Endothelial cell of umbilical vein (primary cell): ENCODE measurements at regions not wholly inside any gene's neighbourhood (a gene's known extent, or its start where the extent isn't known, plus 50 kb on each side); places are given as distances from the start of the nearest gene placed in this dataset.

Source experiments
- BruUV-seq: library from RNA; stranded (reverse); fragments of 400-500 nt; replicated peaks from 2 replicates; lab custom pipeline; 2021; lab: Mats Ljungman, UMichigan
- CTCF ChIA-PET: fragments of 300-600, 350-600 bp; sonication (Branson Sonifier 250); formaldehyde crosslinking; loops from one replicate; lab custom pipeline; 2021; ENCODE audit warnings: antibody characterized with exemption, inconsistent platforms; lab: Charles Lee
- POLR2A ChIA-PET: fragments of 300-600, 350-600 bp; sonication (Branson Sonifier 250); formaldehyde crosslinking; loops from one replicate; lab custom pipeline; 2021; ENCODE audit warnings: antibody characterized with exemption, inconsistent platforms; lab: Charles Lee
- DNase-seq: peaks from one replicate; pipeline ENCODE4 v3.0.0-alpha.2; 2011; ENCODE audit warnings: low read depth, low spot score
- FAIRE-seq: peaks from 2 replicates; lab custom pipeline; 2011; peaks lifted over from hg19 to GRCh38; lab: Jason Lieb, UNC
- H2AFZ ChIP-seq: 2 replicates; pipeline ENCODE4 v1.6.0; 2012; ENCODE audit warnings: low read depth, low read length, control low read depth, inconsistent platforms
- H3K27ac ChIP-seq: 2 replicates; pipeline ENCODE4 v1.5.1; 2011; ENCODE audit warnings: low read depth, mild to moderate bottlenecking, control low read depth, low read length, moderate library complexity; ENCODE audit not compliant: insufficient read depth
- H3K27me3 ChIP-seq, 2 experiments: 2 replicates each; pipeline versions ENCODE4 v1.6.0 to v1.6.1; 2011; ENCODE audit warnings: low read length in 2 of 2, mixed read lengths in 1 of 2; ENCODE audit not compliant: control insufficient read depth in 2 of 2, insufficient read depth in 2 of 2
- H3K36me3 ChIP-seq, 2 experiments: 2 replicates in 1 of 2; 3 replicates in 1 of 2; pipeline ENCODE4 v1.5.1; 2011; ENCODE audit warnings: low read length in 2 of 2, mild to moderate bottlenecking in 1 of 2, moderate library complexity in 1 of 2; ENCODE audit not compliant: control insufficient read depth in 2 of 2, insufficient read depth in 2 of 2; ENCODE audit errors: extremely low read depth in 1 of 2
- H3K4me1 ChIP-seq: 3 replicates; pipeline ENCODE4 v1.5.1; 2011; ENCODE audit warnings: mild to moderate bottlenecking, low read length; ENCODE audit not compliant: control insufficient read depth, insufficient read depth; ENCODE audit errors: extremely low read depth
- H3K4me2 ChIP-seq: 2 replicates; pipeline ENCODE4 v1.6.1; 2011; ENCODE audit warnings: low read length, control low read depth, mixed read lengths; ENCODE audit not compliant: insufficient read depth
- H3K4me3 ChIP-seq, 3 experiments: fragments of 200-600 bp in 1 of 3; sonication (generic), shearing (Covaris generic) in 1 of 3; replicated peaks in 1 of 3; 2 replicates each; pipeline ENCODE4 v1.5.1; 2011 to 2016; ENCODE audit warnings: control low read depth in 3 of 3, low read length in 3 of 3, mild to moderate bottlenecking in 2 of 3, inconsistent platforms in 1 of 3, low read depth in 1 of 3, moderate library complexity in 1 of 3; ENCODE audit not compliant: insufficient read depth in 1 of 3
- H3K79me2 ChIP-seq: 2 replicates; pipeline ENCODE4 v1.6.0; 2012; ENCODE audit warnings: low read length, inconsistent platforms; ENCODE audit not compliant: control insufficient read depth, insufficient read depth
- H3K9ac ChIP-seq: replicated peaks from 2 replicates; pipeline ENCODE3; 2011; ENCODE audit warnings: low read length, control low read depth; ENCODE audit not compliant: insufficient read depth; ENCODE audit errors: extremely low read depth
- H3K9me1 ChIP-seq: replicated peaks from 3 replicates; pipeline ENCODE4 v1.6.0; 2011; ENCODE audit warnings: mild to moderate bottlenecking, low read length; ENCODE audit not compliant: control insufficient read depth, insufficient read depth; ENCODE audit errors: extremely low read depth
- H3K9me3 ChIP-seq: replicated peaks from 2 replicates; pipeline ENCODE4 v1.5.1; 2012; ENCODE audit warnings: low read length, inconsistent platforms; ENCODE audit not compliant: control insufficient read depth, insufficient read depth
- H4K20me1 ChIP-seq: replicated peaks from 2 replicates; pipeline ENCODE3; 2011; ENCODE audit warnings: mild to moderate bottlenecking, low read length; ENCODE audit not compliant: control insufficient read depth, insufficient read depth; ENCODE audit errors: extremely low read depth
- CTCF ChIP-seq, 2 donors: IDR thresholded peaks; 1 replicate in 1 of 2; 2 replicates in 1 of 2; pipeline ENCODE4 v1.5.1; 2011; ENCODE audit warnings: low read length in 2 of 2, mild to moderate bottlenecking in 2 of 2, moderate library complexity in 2 of 2, control low read depth in 1 of 2, inconsistent platforms in 1 of 2, low read depth in 1 of 2; ENCODE audit not compliant: insufficient read depth in 1 of 2; ENCODE audit errors: extremely low read depth in 1 of 2
- EZH2 ChIP-seq: IDR thresholded peaks from 2 replicates; pipeline ENCODE4 v1.6.1; 2012; ENCODE audit warnings: borderline replicate concordance, low read depth, mild to moderate bottlenecking, moderate library complexity, low read length, inconsistent platforms; ENCODE audit not compliant: severe bottlenecking
- FOS ChIP-seq: IDR thresholded peaks from 2 replicates; pipeline ENCODE4 v1.6.1; 2011; ENCODE audit warnings: mild to moderate bottlenecking, low read length, moderate library complexity, borderline replicate concordance; ENCODE audit not compliant: insufficient read depth
- GATA2 ChIP-seq: IDR thresholded peaks from 2 replicates; pipeline ENCODE4 v1.7.0; 2011; ENCODE audit warnings: low read depth, mild to moderate bottlenecking, moderate library complexity, mixed read lengths, low read length; ENCODE audit not compliant: insufficient read length, insufficient read depth
- JUN ChIP-seq: IDR thresholded peaks from 2 replicates; pipeline ENCODE4 v1.6.1; 2011; ENCODE audit warnings: borderline replicate concordance, low read depth; ENCODE audit not compliant: insufficient read length, insufficient read depth
- MAX ChIP-seq: IDR thresholded peaks from 2 replicates; pipeline ENCODE4 v1.6.1; 2011; ENCODE audit not compliant: insufficient read depth, insufficient read length
- MYC ChIP-seq: IDR thresholded peaks from one replicate; pipeline ENCODE4 v1.6.1; 2011; ENCODE audit warnings: mild to moderate bottlenecking, low read depth, low read length
- POLR2A ChIP-seq: IDR thresholded peaks from 2 replicates; pipeline ENCODE4 v1.6.1; 2012; ENCODE audit warnings: low read depth, mild to moderate bottlenecking, control low read depth, low read length
- POLR2AphosphoS5 ChIP-seq: IDR thresholded peaks from 2 replicates; pipeline ENCODE4 v1.6.1; 2012; ENCODE audit warnings: low read depth, mild to moderate bottlenecking, control low read depth, low read length, moderate library complexity; ENCODE audit not compliant: insufficient read depth
- dilution Hi-C: fragments of 300-500 bp; cut with MboI; formaldehyde crosslinking; loops from one replicate; pipeline ENCODE4 v1.15.0; 2019; ENCODE audit warnings: low sequenced_read_pairs; ENCODE audit not compliant: extremely low pct_ligation_motif_present
- intact Hi-C: fragments of 100-400 bp; cut with micrococcal nuclease; formaldehyde crosslinking; loops from one replicate; pipeline ENCODE4 v1.10.0; 2022

- CTCF ChIA-PET: interaction anchor here (0.9 to 1.6 kb wide), 2 partner anchors 18 to 19 kb away, joined by 3 to 4 read pairs; no protein-coding TSS in a partner anchor
- H3K27me3 ChIP-seq: peaks cover 0 to 7% of the 10 kb centered on the region in 2 experiments
- intact Hi-C loops: no loop called here
Measured at GRCh38 chr15:62946940-62947339, 95.6 kb upstream of the TPM1 start.

More at GRCh38 chr15:62946940-62947339, 95.6 kb upstream of the TPM1 start:
- H3K9ac ChIP-seq: no peak overlapping the region
- no peak for TF ChIP-seq MAX
- TF ChIP-seq EZH2: no peak
- no peak for TF ChIP-seq MYC
- no peak for TF ChIP-seq GATA2
- TF ChIP-seq POLR2A: no peak
- TF ChIP-seq CTCF (IDR thresholded peaks at IDR 0.05; ENCODE audit: extremely low read depth in 1 of 2, insufficient read depth in 1 of 2, low read depth in 1 of 2, low read length in 2 of 2): no peak
- no peak for TF ChIP-seq JUN
- TF ChIP-seq POLR2AphosphoS5: no peak
- TF ChIP-seq FOS: no peak
- no peak overlapping the region for H3K4me2 ChIP-seq
- H3K79me2 ChIP-seq: no peaks in the 10 kb centered on the region
- no peak overlapping the region for H3K4me3 ChIP-seq
- H3K4me1 ChIP-seq: no peaks in the 10 kb centered on the region
- H4K20me1 ChIP-seq: no peaks in the 10 kb centered on the region
- no peak overlapping the region for H2AFZ ChIP-seq
- dilution Hi-C loops: no loop called here
- H3K9me3 ChIP-seq: no peaks in the 10 kb centered on the region
- no peaks in the 10 kb centered on the region for H3K36me3 ChIP-seq
- POLR2A ChIA-PET: no interaction called here
- BruUV-seq: no TSS peak
- no peaks in the 10 kb centered on the region for H3K9me1 ChIP-seq
- no peak overlapping the region for H3K27ac ChIP-seq
- DNase-seq (no peak), FAIRE-seq (no peak)
